Transverse colon (tissue), 4 donors: ENCODE measurements at regions not wholly inside any gene's neighbourhood (a gene's known extent, or its start where the extent isn't known, plus 50 kb on each side); places are given as distances from the start of the nearest gene placed in this dataset.

Experiments
- EP300 ChIP-seq: sonication (generic); formaldehyde crosslinking; IDR thresholded peaks from one replicate; pipeline ENCODE4 v1.6.1; 2017; ENCODE audit warnings: antibody characterized with exemption, low read depth
- POLR2A ChIP-seq: fragments of 450-650 bp; IDR thresholded peaks from one replicate; pipeline ENCODE4 v1.6.1; 2016; ENCODE audit warnings: antibody characterized with exemption, mild to moderate bottlenecking, moderate library complexity
- POLR2AphosphoS5 ChIP-seq, 3 donors: sonication (generic); formaldehyde crosslinking; IDR thresholded peaks; one replicate each; pipeline ENCODE4 v1.6.1; 2016; ENCODE audit warnings: antibody characterized with exemption in 3 of 3
- TF ChIP-seq, protein P1 (sequence below), 5 experiments: fragments of 200-600 bp in 3 of 5; fragments of 450-650 bp in 2 of 5; sonication (generic) in 3 of 5; IDR thresholded peaks; 1 replicate in 2 of 5; 2 replicates in 3 of 5; pipeline ENCODE4 v1.5.1; 2016 to 2017; ENCODE audit warnings: antibody characterized with exemption in 5 of 5, inconsistent platforms in 3 of 5, mild to moderate bottlenecking in 2 of 5, moderate library complexity in 1 of 5

- TF ChIP-seq, protein P1, sequence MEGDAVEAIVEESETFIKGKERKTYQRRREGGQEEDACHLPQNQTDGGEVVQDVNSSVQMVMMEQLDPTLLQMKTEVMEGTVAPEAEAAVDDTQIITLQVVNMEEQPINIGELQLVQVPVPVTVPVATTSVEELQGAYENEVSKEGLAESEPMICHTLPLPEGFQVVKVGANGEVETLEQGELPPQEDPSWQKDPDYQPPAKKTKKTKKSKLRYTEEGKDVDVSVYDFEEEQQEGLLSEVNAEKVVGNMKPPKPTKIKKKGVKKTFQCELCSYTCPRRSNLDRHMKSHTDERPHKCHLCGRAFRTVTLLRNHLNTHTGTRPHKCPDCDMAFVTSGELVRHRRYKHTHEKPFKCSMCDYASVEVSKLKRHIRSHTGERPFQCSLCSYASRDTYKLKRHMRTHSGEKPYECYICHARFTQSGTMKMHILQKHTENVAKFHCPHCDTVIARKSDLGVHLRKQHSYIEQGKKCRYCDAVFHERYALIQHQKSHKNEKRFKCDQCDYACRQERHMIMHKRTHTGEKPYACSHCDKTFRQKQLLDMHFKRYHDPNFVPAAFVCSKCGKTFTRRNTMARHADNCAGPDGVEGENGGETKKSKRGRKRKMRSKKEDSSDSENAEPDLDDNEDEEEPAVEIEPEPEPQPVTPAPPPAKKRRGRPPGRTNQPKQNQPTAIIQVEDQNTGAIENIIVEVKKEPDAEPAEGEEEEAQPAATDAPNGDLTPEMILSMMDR (IDR thresholded peaks at IDR 0.05): no peak
- TF ChIP-seq POLR2A (no peak), EP300 (no peak), POLR2AphosphoS5 (IDR thresholded peaks at IDR 0.05) (no peak)
Measured at GRCh38 chr20:51144476-51144875, 121.6 kb upstream of the KCNG1 start.
